ENCODE measurements at regions not wholly inside any gene's neighbourhood (a gene's known extent, or its start where the extent isn't known, plus 50 kb on each side); places are given as distances from the start of the nearest gene placed in this dataset.

GRCh38 chr11:128187377-128187776 lies 400.0 kb downstream of the ETS1 start:
- CTCF ChIA-PET = interaction anchor here (1.3 to 1.4 kb wide), 2 partner anchors 30 to 445 kb away, joined by 3 to 4 read pairs; no protein-coding TSS in a partner anchor
- TF ChIP-seq NR2C2 (CRISPR knock-in tag; IDR thresholded peaks at IDR 0.05) (no peak), ATF1 (CRISPR knock-in tag; IDR thresholded peaks at IDR 0.05) (no peak), ZNF232 (CRISPR knock-in tag; IDR thresholded peaks at IDR 0.05) (no peak), ATF2 (CRISPR knock-in tag; IDR thresholded peaks at IDR 0.05; ENCODE audit: borderline replicate concordance, low read depth) (no peak), ZNF121 (CRISPR knock-in tag; IDR thresholded peaks at IDR 0.05) (no peak), MXD4 (CRISPR knock-in tag; IDR thresholded peaks at IDR 0.05; ENCODE audit: borderline replicate concordance) (no peak), ESRRA (CRISPR knock-in tag; IDR thresholded peaks at IDR 0.05; ENCODE audit: borderline replicate concordance) (no peak), GRHL2 (CRISPR knock-in tag; IDR thresholded peaks at IDR 0.05; ENCODE audit: insufficient replicate concordance, severe bottlenecking) (no peak), GABPB1 (CRISPR knock-in tag; IDR thresholded peaks at IDR 0.05) (no peak), ZNF423 (CRISPR knock-in tag; IDR thresholded peaks at IDR 0.05) (no peak), ZNF138 (CRISPR knock-in tag; conservative IDR thresholded peaks at IDR 0.05) (no peak), SMAD4 (CRISPR knock-in tag; IDR thresholded peaks at IDR 0.05) (no peak), NFE2L1 (CRISPR knock-in tag; IDR thresholded peaks at IDR 0.05) (no peak), NR1H2 (CRISPR knock-in tag; IDR thresholded peaks at IDR 0.05) (no peak)
- TF ChIP-seq, protein P1, sequence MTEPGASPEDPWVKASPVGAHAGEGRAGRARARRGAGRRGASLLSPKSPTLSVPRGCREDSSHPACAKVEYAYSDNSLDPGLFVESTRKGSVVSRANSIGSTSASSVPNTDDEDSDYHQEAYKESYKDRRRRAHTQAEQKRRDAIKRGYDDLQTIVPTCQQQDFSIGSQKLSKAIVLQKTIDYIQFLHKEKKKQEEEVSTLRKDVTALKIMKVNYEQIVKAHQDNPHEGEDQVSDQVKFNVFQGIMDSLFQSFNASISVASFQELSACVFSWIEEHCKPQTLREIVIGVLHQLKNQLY (CRISPR knock-in tag; IDR thresholded peaks at IDR 0.05) = no peak
- TF ChIP-seq, protein P2, sequence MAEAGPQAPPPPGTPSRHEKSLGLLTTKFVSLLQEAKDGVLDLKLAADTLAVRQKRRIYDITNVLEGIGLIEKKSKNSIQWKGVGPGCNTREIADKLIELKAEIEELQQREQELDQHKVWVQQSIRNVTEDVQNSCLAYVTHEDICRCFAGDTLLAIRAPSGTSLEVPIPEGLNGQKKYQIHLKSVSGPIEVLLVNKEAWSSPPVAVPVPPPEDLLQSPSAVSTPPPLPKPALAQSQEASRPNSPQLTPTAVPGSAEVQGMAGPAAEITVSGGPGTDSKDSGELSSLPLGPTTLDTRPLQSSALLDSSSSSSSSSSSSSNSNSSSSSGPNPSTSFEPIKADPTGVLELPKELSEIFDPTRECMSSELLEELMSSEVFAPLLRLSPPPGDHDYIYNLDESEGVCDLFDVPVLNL (CRISPR knock-in tag; IDR thresholded peaks at IDR 0.05; ENCODE audit: borderline replicate concordance, low read depth) = no peak
- TF ChIP-seq, protein P3, sequence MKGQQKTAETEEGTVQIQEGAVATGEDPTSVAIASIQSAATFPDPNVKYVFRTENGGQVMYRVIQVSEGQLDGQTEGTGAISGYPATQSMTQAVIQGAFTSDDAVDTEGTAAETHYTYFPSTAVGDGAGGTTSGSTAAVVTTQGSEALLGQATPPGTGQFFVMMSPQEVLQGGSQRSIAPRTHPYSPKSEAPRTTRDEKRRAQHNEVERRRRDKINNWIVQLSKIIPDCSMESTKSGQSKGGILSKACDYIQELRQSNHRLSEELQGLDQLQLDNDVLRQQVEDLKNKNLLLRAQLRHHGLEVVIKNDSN (CRISPR knock-in tag; IDR thresholded peaks at IDR 0.05) = no peak
- TF ChIP-seq, protein P4, sequence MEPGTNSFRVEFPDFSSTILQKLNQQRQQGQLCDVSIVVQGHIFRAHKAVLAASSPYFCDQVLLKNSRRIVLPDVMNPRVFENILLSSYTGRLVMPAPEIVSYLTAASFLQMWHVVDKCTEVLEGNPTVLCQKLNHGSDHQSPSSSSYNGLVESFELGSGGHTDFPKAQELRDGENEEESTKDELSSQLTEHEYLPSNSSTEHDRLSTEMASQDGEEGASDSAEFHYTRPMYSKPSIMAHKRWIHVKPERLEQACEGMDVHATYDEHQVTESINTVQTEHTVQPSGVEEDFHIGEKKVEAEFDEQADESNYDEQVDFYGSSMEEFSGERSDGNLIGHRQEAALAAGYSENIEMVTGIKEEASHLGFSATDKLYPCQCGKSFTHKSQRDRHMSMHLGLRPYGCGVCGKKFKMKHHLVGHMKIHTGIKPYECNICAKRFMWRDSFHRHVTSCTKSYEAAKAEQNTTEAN (CRISPR knock-in tag; IDR thresholded peaks at IDR 0.05) = no peak
- TF ChIP-seq, protein P5, sequence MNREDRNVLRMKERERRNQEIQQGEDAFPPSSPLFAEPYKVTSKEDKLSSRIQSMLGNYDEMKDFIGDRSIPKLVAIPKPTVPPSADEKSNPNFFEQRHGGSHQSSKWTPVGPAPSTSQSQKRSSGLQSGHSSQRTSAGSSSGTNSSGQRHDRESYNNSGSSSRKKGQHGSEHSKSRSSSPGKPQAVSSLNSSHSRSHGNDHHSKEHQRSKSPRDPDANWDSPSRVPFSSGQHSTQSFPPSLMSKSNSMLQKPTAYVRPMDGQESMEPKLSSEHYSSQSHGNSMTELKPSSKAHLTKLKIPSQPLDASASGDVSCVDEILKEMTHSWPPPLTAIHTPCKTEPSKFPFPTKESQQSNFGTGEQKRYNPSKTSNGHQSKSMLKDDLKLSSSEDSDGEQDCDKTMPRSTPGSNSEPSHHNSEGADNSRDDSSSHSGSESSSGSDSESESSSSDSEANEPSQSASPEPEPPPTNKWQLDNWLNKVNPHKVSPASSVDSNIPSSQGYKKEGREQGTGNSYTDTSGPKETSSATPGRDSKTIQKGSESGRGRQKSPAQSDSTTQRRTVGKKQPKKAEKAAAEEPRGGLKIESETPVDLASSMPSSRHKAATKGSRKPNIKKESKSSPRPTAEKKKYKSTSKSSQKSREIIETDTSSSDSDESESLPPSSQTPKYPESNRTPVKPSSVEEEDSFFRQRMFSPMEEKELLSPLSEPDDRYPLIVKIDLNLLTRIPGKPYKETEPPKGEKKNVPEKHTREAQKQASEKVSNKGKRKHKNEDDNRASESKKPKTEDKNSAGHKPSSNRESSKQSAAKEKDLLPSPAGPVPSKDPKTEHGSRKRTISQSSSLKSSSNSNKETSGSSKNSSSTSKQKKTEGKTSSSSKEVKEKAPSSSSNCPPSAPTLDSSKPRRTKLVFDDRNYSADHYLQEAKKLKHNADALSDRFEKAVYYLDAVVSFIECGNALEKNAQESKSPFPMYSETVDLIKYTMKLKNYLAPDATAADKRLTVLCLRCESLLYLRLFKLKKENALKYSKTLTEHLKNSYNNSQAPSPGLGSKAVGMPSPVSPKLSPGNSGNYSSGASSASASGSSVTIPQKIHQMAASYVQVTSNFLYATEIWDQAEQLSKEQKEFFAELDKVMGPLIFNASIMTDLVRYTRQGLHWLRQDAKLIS (CRISPR knock-in tag; IDR thresholded peaks at IDR 0.05; ENCODE audit: borderline replicate concordance) = no peak
- no peak for ATAC-seq
- H3K36me3 Mint-ChIP-seq = peaks cover 17% of the 10 kb centered on the region
- H3K4me3 Mint-ChIP-seq = no peak overlapping the region
- H3K9me3 Mint-ChIP-seq = peaks cover 32% of the 10 kb centered on the region
- H3K27ac Mint-ChIP-seq = no peak overlapping the region
- DNase-seq (ENCODE audit: low spot score) = no peak
- H3K4me1 Mint-ChIP-seq = no peaks in the 10 kb centered on the region
- POLR2A ChIA-PET = no interaction called here
- no peaks in the 10 kb centered on the region; the same call in 1 of the 2 replicates for H3K27me3 Mint-ChIP-seq (ENCODE audit: low read depth)

Measured in WTC11 (cell line).